ENCODE measurements at regions not wholly inside any gene's neighbourhood (a gene's known extent, or its start where the extent isn't known, plus 50 kb on each side); places are given as distances from the start of the nearest gene placed in this dataset.
"Not testable (repeated sequence)": the region's sequence is repeated elsewhere in the genome, so short reads cannot be mapped to it uniquely, and the experiment has no call there.

DNA sequence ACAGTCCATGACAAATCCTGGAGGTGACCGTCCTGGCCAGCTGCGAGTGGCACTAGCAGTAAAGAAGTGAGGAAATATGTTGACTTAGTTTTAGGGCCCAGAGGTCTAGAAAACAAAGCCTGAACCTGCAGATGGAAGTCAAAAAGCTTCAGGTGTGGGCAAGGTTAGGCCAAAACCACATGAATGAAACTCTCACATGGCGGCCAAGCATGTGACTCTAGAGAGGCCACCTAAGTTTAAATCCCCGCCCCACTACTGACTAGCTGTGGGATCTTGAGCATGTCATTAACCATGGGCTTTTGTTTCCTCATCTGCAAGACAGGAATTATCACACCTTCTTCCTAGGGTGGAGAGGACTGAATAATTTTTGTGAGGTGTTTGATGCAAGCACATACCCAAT, 148.2 kb upstream of the DAB1 start:
- no peak for DNase-seq (ENCODE audit: low spot score)

DNA sequence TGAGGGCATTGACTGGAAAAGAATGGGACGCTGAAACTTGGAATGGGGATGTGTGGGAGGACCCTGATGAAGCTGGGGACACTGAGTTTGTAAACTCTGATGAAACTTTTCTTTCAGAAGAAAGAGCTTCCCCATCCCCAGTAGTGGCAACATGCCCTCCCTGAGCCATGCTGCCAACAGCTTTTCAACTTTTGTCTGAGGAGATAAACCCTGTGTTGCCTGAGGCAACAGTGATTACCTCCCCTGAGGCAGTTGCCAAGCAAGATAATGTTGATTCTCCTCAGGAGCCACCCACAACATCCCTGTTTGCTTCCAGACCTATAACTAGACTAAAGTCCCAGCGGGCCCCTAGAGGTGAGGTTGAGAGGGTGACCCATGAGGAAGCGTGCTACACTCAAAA, 134.2 kb upstream of the DAB1 start:
- not testable (repeated sequence) for DNase-seq (ENCODE audit: low spot score)

DNA sequence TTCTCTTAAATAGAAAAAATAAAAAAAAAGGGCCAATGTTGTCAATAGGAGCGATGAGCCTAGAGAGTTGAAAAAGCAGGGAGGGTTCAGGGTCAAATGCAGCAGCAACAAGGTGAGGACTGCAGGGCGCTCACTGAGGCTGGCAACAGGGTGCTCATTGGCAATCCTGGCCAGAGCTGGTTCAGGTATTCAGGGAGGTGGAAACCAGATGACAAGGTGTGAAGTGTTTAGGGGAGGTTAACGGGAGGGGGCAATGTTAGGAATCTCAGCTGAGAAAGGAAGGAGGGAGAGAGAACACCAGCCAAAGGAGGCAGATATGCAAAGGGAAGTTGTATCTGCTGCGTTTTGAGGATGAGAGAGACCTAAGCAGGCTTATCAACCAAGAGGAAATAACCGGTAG, 129.8 kb upstream of the DAB1 start:
- no peak for DNase-seq (ENCODE audit: low spot score)

DNA sequence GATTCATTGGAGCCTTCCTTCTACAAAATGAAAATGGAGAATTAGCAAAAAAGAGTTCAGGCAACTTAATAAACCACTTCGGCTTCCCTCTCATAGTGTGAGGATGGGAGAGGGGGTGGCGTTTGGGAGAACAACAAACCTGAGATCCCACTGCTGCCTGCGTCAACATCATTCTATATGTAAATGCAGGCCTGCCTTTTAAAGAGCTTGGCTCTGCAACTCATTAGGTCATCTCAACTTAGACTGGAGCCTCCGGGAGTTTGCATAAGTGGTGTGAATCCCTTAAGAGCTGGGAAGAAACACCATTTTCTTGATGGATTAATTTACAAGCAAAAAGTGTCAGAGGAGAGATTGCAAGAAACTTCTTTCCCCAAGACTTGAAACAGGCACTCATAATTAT, 127.6 kb upstream of the DAB1 start:
- no peak for DNase-seq (ENCODE audit: low spot score)

DNA sequence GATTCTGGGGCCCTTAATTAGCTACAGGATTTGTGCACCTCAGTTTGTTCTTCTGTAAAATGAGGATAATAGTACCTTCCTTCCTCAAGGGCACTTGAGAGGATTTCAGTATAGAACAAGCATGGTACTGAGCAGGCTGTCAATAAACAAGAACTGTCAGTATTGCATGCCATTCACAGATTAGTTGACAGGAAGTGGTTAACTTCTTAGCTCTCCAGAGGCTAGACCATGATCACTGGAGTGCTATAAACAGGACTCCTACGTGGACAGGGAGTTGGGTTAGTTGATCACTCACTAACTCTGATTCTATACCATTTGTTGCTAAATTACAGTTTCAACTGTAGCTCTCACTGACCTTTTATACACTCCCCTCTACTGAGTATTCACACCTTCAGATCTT, 126.2 kb upstream of the DAB1 start:
- DNase-seq (ENCODE audit: low spot score): no peak

DNA sequence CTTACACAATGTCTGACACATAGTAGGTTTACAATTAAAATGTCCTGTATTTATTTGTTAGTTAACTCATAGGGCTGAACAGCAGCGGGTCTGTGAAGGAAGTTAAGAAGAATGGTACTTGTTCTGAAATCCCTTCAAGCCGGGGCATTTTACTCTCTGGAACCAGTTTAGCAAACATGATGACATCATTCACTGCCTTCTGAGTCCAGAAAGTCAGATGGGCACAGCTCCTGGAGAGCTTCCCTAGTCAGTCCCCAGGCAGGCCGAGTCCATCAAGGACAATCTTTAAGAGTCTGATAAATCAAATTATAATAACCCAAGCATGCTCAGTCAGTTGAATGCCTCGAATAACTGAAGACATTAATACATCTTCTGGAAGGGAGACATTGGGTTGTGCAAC, 125.4 kb upstream of the DAB1 start:
- no peak for DNase-seq (ENCODE audit: low spot score)

DNA sequence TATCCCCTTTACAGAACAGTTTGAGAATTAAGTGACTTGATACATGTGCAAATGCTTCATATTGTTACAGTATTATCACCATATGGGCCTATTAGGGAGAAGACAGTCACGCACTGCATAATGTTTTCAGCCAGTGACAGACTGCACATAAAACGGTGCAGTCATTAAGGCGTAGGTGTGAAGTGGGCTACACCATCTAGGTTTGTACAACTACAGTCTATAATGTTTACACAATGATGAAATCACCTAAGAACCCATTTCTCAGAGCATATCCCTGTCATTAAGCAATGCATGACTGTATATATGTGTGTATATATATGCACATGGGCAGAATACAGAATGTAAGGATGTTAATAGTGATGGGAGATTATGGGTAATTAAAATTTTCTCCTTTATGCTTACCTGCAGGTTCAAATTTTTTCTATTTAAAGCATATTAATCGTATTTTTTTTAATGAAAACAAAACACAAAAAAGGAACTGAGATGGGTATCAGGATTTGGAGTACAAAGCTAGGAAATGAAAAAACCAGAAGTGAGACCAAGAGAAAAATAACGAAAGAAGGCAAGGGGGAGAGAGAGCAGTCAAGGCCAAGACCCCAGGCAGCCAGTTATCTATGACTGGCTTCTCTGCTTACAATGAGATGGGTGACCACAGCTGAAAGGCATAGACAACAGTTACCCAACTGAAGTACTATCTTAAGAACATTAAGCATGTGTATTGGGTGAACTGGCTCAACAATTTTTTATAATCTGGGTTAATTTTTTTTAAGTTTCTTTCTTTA, 122.9 kb upstream of the DAB1 start:
- DNase-seq (ENCODE audit: low spot score): no peak

DNA sequence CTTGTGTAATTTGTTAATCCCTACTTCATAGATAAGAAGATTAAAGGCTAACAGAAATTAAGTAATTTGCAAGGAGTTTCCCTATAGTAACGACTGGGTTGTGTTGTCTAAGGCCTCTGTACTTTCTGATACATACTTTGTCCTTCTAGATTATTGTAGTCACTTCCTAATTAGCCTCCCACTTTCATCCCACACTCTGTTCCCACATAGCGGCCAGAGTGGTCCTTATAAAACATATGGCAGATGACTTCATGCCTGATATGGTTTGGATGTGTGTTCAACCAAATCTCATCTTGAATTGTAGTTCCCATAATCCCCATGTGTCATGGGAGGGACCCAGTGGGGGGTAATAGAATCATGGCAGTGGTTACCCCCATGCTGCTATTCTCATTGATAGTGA, 120.5 kb upstream of the DAB1 start:
- DNase-seq (ENCODE audit: low spot score): no peak

DNA sequence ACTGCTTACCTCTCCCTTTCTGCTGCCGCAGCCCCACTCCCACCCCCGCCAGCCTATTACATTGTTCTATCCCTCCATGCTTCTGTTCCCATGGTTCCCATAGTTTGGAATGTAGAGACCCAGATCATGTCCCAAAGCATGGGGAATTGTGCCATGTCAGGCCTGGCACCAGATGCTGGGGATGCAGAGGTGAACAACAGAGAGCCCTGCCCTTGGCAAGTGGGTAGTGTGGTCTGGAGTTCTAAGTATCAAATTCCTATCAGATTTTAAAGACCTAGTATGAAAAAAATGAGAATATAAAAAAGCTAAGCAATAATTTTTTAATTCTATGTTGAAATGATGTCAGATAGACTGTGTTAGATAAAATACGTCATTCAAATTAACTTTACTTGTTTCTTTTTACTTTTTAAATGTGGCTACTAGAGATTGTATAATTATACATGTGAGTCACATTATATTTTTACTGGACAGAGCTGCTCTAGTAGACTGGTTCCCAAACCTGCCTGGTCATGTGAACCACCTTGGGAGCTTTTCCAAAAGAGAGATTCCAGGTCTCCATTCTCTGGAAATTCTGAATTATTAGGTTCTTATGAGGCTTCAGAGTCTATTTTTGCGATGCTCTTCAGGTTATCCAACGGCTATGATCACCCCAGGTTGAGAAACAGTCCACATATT, 113.0 kb upstream of the DAB1 start:
- DNase-seq (ENCODE audit: low spot score): no peak

DNA sequence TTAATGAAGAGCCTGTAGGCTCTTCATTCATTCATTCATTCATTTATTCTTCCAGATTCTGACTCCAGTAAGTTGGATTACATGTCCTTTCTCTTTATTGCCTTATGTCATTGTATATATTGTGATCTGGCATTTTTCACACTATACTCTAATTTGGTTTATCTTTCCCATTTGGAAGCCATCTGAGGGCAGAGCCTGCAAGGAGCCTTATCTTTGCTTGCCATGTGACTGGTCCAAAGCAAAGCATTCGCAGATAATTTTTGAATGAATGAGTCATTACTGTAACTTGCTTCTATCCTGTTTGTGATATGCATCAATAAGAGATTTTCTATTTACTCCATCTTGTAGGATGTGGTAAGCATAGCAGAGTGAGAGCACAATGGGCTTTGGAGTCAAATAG, 108.4 kb upstream of the DAB1 start:
- DNase-seq (ENCODE audit: low spot score): no peak

DNA sequence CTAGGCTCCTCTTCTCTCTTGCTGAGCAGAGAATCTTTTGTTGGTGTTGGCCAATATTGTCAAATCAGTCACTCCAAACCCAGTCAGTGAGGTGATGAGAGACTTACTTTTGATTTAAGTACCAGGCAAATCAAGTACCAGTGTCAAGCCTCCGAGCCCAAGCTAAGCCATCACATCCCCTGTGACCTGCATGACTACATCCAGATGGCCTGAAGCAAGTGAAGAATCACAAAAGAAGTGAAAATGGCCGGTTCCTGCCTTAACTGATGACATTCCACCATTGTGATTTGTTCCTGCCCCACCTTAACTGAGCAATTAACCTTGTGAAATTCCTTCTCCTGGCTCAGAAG, 107.0 kb upstream of the DAB1 start:
- DNase-seq (ENCODE audit: low spot score): not testable (repeated sequence)

DNA sequence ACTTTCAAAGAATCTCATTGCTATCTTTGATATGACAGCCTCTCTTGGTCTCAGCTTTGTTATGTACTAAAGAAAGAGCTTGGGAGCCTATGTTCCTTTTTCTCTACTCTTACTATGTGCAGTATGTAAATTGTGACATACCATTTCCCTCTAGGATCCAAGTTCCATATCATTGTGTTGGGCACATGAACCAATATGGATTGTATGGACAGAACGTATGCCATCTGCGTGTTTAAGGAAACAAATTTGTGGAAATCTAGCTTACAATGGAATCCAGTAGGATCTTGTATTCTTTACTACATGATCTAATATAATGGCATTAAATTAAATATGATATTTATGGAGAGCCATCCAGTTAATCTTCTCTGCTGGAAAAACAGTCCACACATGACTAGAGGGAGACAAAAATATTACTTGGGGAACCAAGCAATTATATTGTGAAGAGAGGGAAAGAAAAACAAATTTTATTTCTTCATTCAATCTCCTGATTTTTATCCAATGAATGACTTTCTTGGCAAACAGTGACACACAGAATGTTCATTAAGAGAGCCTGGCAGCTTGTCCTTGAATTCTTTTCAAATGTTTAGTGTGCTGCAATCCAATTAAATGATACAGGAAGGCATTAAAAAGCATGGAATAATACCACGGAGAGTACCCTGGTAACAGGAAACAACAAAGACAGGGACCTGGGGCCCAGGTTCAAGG, 106.5 kb upstream of the DAB1 start:
- DNase-seq (ENCODE audit: low spot score): no peak

DNA sequence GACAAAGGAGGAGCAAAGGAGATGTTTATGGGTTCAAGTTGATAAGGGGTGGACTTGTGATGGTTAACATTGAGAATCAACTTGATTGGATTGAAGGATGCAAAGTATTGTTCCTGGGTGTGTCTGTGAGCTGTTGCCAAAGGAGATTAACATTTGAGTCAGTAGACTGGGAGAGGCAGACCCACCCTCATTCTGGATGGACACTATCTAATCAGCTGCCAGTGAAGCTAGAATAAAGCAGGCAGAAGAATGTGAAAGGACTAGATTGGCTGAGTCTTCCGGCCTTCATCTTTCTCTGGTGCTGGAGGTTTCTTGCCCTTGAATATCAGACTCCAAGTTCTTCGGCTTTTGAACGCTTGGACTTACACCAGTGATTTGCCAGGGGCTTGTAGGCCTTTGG, 98.7 kb upstream of the DAB1 start:
- no peak for DNase-seq (ENCODE audit: low spot score)

DNA sequence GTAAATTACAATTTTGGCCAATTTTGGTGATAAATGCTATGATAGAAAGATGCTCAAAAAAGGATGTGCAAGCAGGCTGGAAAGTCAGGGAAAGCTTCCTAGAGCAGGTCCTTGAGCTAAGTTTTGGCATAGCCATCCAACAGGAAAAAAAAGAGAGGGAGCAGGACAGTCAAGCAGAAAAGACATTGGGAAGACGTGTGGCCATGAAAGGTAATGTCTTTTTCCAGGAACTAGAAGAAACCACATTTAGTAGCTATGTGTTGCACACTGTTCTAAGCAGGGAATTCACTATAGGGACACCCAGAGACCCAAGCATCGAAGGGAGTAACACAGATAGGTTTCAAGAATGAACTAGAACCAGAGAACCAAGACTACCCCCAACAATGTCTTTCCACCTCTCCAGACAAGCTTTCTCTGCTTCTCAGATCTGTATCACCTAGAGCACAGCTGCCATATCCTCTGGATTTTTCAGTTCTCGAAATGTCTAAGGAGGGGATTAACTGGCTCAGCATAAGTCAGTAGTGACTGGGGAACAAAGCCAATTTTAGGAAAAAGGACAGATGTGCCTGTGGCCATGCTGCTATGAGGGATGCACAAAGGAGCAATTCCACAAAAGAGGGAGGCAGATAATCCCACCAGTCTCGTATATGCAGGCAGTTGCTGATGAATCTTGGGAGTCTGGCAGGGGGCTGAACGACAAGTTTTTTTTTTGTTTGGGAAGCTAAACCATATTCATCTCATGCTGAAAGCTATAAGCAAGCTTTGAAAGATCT, 97.1 kb upstream of the DAB1 start:
- no peak for DNase-seq (ENCODE audit: low spot score)

DNA sequence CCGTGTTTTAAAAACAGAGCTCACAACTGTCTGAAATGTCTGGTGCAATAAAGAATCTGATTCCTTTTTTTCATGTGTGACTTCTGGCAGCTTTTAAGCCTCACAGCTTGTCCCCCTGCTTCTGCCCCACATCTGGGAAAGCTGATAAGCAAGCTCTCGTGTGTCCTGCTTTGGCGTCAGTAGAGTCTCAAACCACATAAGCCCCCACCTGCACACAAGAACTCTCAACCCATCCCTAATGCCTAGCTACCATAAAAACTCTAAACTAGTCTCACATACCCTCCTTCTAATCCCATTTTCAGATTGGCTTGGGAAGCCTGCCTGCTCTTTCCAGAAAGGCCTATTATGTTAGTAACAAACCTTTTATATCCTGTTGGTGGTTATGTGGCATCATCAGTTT, 94.6 kb upstream of the DAB1 start:
- no peak for DNase-seq (ENCODE audit: low spot score)

DNA sequence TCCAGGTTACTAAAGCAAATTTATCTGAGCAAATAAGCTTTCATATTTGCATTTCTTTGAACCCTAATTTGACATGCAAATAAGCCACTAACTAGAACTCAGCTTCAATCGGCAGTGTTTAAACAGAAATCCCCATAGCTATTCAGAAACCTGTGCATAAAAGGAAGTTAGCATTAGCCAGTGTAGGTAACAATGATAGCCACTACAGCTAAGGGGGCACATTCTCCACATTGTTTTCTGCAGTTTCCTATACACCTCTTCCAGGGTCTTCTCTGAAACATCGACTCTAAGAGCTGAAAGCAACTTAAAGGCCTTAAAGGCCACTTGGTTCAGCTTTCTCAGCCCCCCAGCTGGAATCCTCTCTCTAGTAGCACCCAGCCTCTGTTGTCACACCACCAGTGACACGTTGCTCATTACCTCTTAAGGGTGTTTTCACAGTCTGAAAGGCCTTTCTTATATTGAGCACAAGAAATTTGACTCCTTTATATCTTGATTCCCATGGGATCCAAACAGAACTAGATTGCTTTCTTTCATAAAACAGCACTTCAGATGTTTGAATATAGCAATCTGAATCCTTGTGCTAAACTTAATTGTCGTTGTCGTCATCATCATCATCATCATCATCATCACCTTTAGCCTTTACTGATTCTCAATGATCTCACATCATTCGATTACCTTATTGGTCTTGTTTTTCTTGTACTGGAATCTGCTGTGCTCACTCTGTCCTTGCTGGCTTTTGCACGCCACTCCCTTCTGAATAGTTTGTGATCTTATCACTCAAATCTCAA, 93.9 kb upstream of the DAB1 start:
- DNase-seq (ENCODE audit: low spot score): no peak

DNA sequence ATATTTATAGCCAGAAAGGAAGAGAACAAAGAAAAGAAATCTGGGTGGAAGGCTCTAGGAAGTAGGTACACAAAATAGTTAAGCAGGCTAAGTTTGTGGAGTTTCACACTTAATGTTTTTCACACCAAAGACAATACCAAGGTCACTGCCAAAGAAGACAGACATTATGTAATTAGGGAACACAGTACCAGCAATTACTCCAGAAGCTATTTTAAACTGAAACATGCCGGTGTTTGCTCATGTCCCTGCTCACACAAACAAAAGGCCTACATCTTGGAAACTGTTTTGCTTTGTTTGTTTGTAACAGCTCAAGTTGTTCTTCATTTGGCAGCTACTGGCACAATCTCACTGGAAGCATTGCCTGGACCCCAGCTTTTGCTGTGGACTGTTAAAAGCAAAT, 88.5 kb upstream of the DAB1 start:
- no peak for DNase-seq (ENCODE audit: low spot score)

DNA sequence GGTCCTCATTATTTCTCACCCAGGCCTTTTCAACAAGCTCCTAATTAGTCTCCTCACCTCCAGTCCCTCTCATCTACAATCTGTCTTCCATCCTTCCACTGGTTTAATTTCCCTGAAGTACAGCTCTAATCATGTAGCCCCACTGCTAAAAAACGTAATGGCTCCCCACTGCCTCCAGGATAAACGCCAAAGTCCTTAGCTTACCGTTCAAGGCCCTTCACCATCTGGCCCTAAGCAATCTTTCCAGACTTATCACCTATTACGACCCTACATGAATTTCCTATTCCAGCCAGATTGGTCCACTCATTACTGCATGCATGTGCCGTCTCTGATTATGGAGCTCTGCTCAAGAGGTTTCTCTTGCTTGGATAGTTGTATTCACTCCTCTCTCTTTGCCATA, 83.1 kb upstream of the DAB1 start:
- no peak for DNase-seq (ENCODE audit: low spot score)

DNA sequence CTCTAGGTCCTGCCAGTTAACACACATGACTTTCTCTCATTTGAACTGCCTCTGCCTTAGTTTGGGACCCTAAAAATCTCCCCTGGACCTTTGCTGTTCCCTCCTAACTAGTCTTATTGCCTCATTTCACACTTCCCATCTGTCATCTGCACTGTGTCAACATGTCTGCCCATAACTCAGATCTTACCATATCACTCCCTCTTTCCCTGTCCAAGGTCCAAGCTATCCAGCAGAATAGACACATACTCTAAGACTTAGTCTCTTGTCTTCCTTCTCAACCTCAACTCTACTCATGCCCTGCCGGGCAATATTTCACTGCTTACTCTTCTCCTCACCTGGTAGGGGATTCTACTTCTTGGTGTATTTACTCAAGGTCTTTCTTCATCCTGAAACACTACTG, 79.5 kb upstream of the DAB1 start:
- no peak for DNase-seq (ENCODE audit: low spot score)

DNA sequence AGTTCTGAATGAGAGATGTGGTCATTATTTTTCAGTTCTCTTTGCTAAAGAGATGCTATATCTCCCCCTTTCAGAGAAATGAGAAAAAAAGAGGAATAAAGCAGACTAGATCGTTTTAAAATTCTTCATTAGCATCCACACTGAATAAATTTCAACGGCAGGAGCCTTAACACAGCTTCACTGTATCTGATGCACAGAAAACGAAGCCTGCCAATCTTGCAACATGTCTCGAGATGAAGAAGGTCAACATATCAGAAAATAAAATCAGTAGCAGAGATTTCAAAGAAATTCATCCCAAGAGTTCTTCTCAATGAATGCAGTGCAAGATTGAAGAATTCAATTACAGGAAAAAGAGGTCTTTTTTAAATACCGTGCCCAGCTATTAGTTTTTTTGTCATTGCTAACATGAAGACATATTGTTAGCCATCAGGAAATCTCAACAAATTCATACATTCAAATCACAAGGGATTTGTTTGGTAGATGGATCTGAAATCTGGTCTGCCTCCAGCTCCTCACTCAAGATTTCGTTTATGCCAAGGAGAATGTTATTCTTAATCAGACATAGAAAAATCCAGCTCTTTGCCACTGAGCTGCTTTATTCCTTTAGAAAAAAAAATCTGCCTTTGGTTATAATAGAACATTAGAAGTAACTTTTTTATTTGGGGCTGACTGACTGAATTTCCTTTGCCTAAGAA, 76.4 kb upstream of the DAB1 start:
- no peak for DNase-seq (ENCODE audit: low spot score)

DNA sequence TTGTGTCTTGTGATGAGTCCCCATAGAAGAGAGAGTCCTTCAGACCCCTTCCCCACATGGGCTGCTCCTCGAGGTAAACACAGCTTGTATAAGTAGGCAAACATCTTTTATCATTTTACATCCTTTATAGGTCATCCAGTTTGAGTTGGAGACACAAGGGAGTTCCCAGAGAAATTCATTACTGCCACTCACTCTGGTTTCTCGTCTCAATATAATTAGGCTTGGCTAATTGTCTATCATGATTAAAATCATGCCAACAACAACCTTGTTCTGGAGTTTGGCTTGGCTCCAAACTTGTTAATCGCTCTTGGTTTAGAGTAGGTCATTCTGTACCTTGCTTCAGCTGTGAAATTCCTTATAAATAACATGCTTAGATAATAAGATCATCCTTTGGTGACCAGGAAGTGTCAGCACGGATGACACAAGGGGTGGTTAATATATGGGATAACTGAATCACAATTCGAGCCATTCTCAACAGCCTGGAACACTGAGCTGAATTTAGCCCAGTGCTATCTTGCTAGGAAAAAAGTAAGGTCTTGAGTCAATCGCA, 70.7 kb upstream of the DAB1 start:
- no peak for DNase-seq (ENCODE audit: low spot score)
